H1 (cell line): ENCODE measurements at regions not wholly inside any gene's neighbourhood (a gene's known extent, or its start where the extent isn't known, plus 50 kb on each side); places are given as distances from the start of the nearest gene placed in this dataset.

Experiments
- CTCF ChIA-PET: fragments of 300-600 bp; sonication (Branson Sonifier 250); formaldehyde crosslinking; loops from one replicate; lab custom pipeline; 2021; ENCODE audit not compliant: partially characterized antibody; lab: Charles Lee
- POLR2A ChIA-PET: fragments of 300-600 bp; sonication (Branson Sonifier 250); formaldehyde crosslinking; loops from one replicate; lab custom pipeline; 2021; ENCODE audit warnings: inconsistent platforms; ENCODE audit not compliant: partially characterized antibody; lab: Charles Lee
- DNase-seq, 2 experiments: peaks; one replicate each; pipeline versions ENCODE4 v3.0.0 to v3.0.0-alpha.2; 2010 to 2022; ENCODE audit warnings: low spot score in 2 of 2, low read depth in 1 of 2, mixed read lengths in 1 of 2
- FAIRE-seq: peaks from 2 replicates; lab custom pipeline; 2011; peaks lifted over from hg19 to GRCh38; lab: Jason Lieb, UNC
- H2AFZ ChIP-seq: 2 replicates; pipeline ENCODE4 v1.8.1; 2012; ENCODE audit warnings: low read length, inconsistent platforms
- H2AK5ac ChIP-seq: 2 replicates; pipeline ENCODE4 v1.6.1; 2013; ENCODE audit warnings: low read depth, low read length
- H2BK120ac ChIP-seq: replicated peaks from 2 replicates; pipeline ENCODE3; 2013; ENCODE audit warnings: low read depth, low read length, inconsistent platforms
- H2BK12ac ChIP-seq: 2 replicates; pipeline ENCODE4 v1.6.1; 2013; ENCODE audit warnings: low read depth, low read length
- H2BK15ac ChIP-seq: 2 replicates; pipeline ENCODE4 v1.6.1; 2013; ENCODE audit warnings: low read length
- H2BK20ac ChIP-seq: 2 replicates; pipeline ENCODE4 v1.6.1; 2013; ENCODE audit warnings: low read length
- H2BK5ac ChIP-seq: 2 replicates; pipeline ENCODE4 v1.6.1; 2013; ENCODE audit warnings: low read depth, low read length
- H3K14ac ChIP-seq: 2 replicates; pipeline ENCODE4 v1.6.1; 2013; ENCODE audit warnings: inconsistent platforms; ENCODE audit not compliant: insufficient read length
- H3K18ac ChIP-seq: 2 replicates; pipeline ENCODE4 v1.6.1; 2013; ENCODE audit warnings: low read length; ENCODE audit errors: extremely low read depth
- H3K23ac ChIP-seq: 2 replicates; pipeline ENCODE4 v1.6.1; 2013; ENCODE audit warnings: inconsistent platforms; ENCODE audit not compliant: insufficient read length
- H3K23me2 ChIP-seq: 2 replicates; pipeline ENCODE4 v1.6.1; 2013; ENCODE audit warnings: low read depth, low read length
- H3K27ac ChIP-seq: 2 replicates; pipeline ENCODE4 v1.6.1; 2011; ENCODE audit warnings: low read depth, low read length, inconsistent platforms
- H3K27me3 ChIP-seq, 4 experiments: replicated peaks in 1 of 4; 1 replicate in 1 of 4; 2 replicates in 3 of 4; pipeline versions ENCODE4 v1.6.1 to v1.8.1; 2011 to 2013; ENCODE audit warnings: low read length in 3 of 4, mild to moderate bottlenecking in 3 of 4, inconsistent platforms in 2 of 4, mixed read lengths in 2 of 4, moderate library complexity in 1 of 4; ENCODE audit not compliant: control insufficient read depth in 3 of 4, insufficient read depth in 3 of 4; ENCODE audit errors: extremely low read depth in 1 of 4
- H3K36me3 ChIP-seq, 4 experiments: 2 replicates each; pipeline versions ENCODE4 v1.6.1 to v1.8.1; 2011 to 2013; ENCODE audit warnings: mild to moderate bottlenecking in 4 of 4, low read length in 3 of 4, moderate library complexity in 2 of 4, control low read depth in 1 of 4, inconsistent platforms in 1 of 4; ENCODE audit not compliant: insufficient read depth in 4 of 4, control insufficient read depth in 2 of 4
- H3K4ac ChIP-seq: replicated peaks from 2 replicates; pipeline ENCODE3; 2013; ENCODE audit warnings: low read length, low read depth, mixed read lengths, inconsistent platforms; ENCODE audit not compliant: insufficient read length
- H3K4me1 ChIP-seq, 4 experiments: replicated peaks in 1 of 4; 1 replicate in 1 of 4; 2 replicates in 3 of 4; pipeline versions ENCODE4 v1.6.1 to v1.8.1; 2011 to 2013; ENCODE audit warnings: low read length in 3 of 4, inconsistent platforms in 2 of 4, mixed read lengths in 1 of 4; ENCODE audit not compliant: insufficient read depth in 4 of 4, control insufficient read depth in 3 of 4
- H3K4me2 ChIP-seq, 2 experiments: 2 replicates each; pipeline versions ENCODE4 v1.6.1 to v1.8.1; 2011 to 2013; ENCODE audit warnings: low read depth in 2 of 2, low read length in 2 of 2, control low read depth in 1 of 2, inconsistent platforms in 1 of 2, mild to moderate bottlenecking in 1 of 2; ENCODE audit not compliant: insufficient read depth in 1 of 2
- H3K4me3 ChIP-seq, 4 experiments: fragments of 200-600, 300-600 bp in 1 of 4; sonication (generic), shearing (Covaris generic), sonication (Bioruptor Twin) in 1 of 4; 2 replicates each; pipeline versions ENCODE4 v1.5.1 to v1.8.1; 2011 to 2016; ENCODE audit warnings: low read length in 4 of 4, low read depth in 3 of 4, control low read depth in 2 of 4, inconsistent platforms in 2 of 4, mild to moderate bottlenecking in 2 of 4, mixed read lengths in 1 of 4, moderate library complexity in 1 of 4; ENCODE audit not compliant: insufficient read depth in 2 of 4; ENCODE audit errors: extremely low read depth in 1 of 4
- H3K56ac ChIP-seq: replicated peaks from 2 replicates; pipeline ENCODE3; 2013; ENCODE audit warnings: low read depth, mild to moderate bottlenecking, mixed read lengths, low read length, inconsistent platforms; ENCODE audit not compliant: insufficient read length
- H3K79me1 ChIP-seq: 2 replicates; pipeline ENCODE4 v1.6.1; 2013; ENCODE audit warnings: low read depth, low read length, control low read depth
- H3K79me2 ChIP-seq, 2 experiments: 2 replicates each; pipeline versions ENCODE4 v1.6.1 to v1.8.1; 2012 to 2013; ENCODE audit warnings: low read length in 2 of 2, mild to moderate bottlenecking in 2 of 2, inconsistent platforms in 1 of 2; ENCODE audit not compliant: insufficient read depth in 2 of 2, control insufficient read depth in 1 of 2
- H3K9ac ChIP-seq, 4 experiments: replicated peaks in 1 of 4; 1 replicate in 1 of 4; 2 replicates in 3 of 4; pipeline versions ENCODE4 v1.6.1 to v1.8.1; 2011 to 2013; ENCODE audit warnings: low read depth in 3 of 4, low read length in 3 of 4, control low read depth in 2 of 4, mild to moderate bottlenecking in 2 of 4, moderate library complexity in 2 of 4, inconsistent platforms in 1 of 4; ENCODE audit errors: extremely low read depth in 1 of 4
- H3K9me3 ChIP-seq, 2 experiments: 2 replicates each; pipeline versions ENCODE4 v1.6.1 to v1.8.1; 2012 to 2013; ENCODE audit warnings: mild to moderate bottlenecking in 2 of 2, moderate library complexity in 2 of 2, control low read depth in 1 of 2, inconsistent platforms in 1 of 2, low read depth in 1 of 2, low read length in 1 of 2, mixed read lengths in 1 of 2; ENCODE audit not compliant: insufficient read depth in 2 of 2
- H4K20me1 ChIP-seq, 2 experiments: replicated peaks in 1 of 2; 2 replicates each; pipeline versions ENCODE3 to v1.8.1; 2011 to 2013; ENCODE audit warnings: inconsistent platforms in 2 of 2, low read length in 2 of 2, mild to moderate bottlenecking in 1 of 2; ENCODE audit not compliant: insufficient read depth in 2 of 2, control insufficient read depth in 1 of 2
- H4K5ac ChIP-seq: 2 replicates; pipeline ENCODE4 v1.6.1; 2013; ENCODE audit warnings: low read length, low read depth, mixed read lengths, inconsistent platforms; ENCODE audit not compliant: insufficient read length
- H4K8ac ChIP-seq: 2 replicates; pipeline ENCODE4 v1.8.0; 2013; ENCODE audit warnings: mild to moderate bottlenecking, moderate library complexity, low read length, inconsistent platforms; ENCODE audit not compliant: insufficient read depth; ENCODE audit errors: extremely low read depth
- H4K91ac ChIP-seq: replicated peaks from 2 replicates; pipeline ENCODE3; 2013; ENCODE audit warnings: low read length, mixed read lengths, inconsistent platforms; ENCODE audit not compliant: insufficient read length
- CREB1 ChIP-seq: IDR thresholded peaks from 2 replicates; pipeline ENCODE4 v1.6.1; 2012; ENCODE audit warnings: inconsistent platforms
- NRF1 ChIP-seq: IDR thresholded peaks from 2 replicates; pipeline ENCODE4 v1.6.1; 2011; ENCODE audit warnings: mild to moderate bottlenecking, low read depth, low read length, improper control_type of control experiment
- RAD21 ChIP-seq, 2 experiments: IDR thresholded peaks in 1 of 2; conservative IDR thresholded peaks in 1 of 2; 2 replicates each; pipeline ENCODE4 v1.6.1; 2011; ENCODE audit warnings: low read depth in 2 of 2, low read length in 2 of 2, improper control_type of control experiment in 1 of 2, inconsistent platforms in 1 of 2, mild to moderate bottlenecking in 1 of 2, moderate library complexity in 1 of 2
- SIRT6 ChIP-seq: IDR thresholded peaks from one replicate; pipeline ENCODE4 v1.7.1; 2012; ENCODE audit warnings: low read length, inconsistent platforms
- TAF1 ChIP-seq: IDR thresholded peaks from 2 replicates; pipeline ENCODE4 v1.6.1; 2011; ENCODE audit warnings: mild to moderate bottlenecking, low read depth, low read length
- WGBS, 2 experiments: shearing (Covaris generic) in 1 of 2; methylation state at CpG; one replicate each; pipeline versions ENCODE4 v1.1.6 to v1.1.7; 2013 to 2015; ENCODE audit warnings: low lambda C conversion rate in 2 of 2, mixed read lengths in 2 of 2, inconsistent platforms in 1 of 2, low coverage in 1 of 2, missing lambda C conversion rate in 1 of 2; ENCODE audit not compliant: insufficient replicate concordance in 2 of 2, insufficient coverage in 1 of 2, insufficient read length in 1 of 2; ENCODE audit errors: extremely low coverage in 1 of 2, missing lambda C conversion rate in 1 of 2; 5-methylcytosine and 5-hydroxymethylcytosine counted together
- TF ChIP-seq, protein P1 (sequence below), 3 experiments: IDR thresholded peaks; 1 replicate in 2 of 3; 2 replicates in 1 of 3; pipeline versions ENCODE4 v1.5.1 to v1.6.1; 2011; ENCODE audit warnings: low read length in 3 of 3, mild to moderate bottlenecking in 3 of 3, inconsistent platforms in 2 of 3, low read depth in 1 of 3, moderate library complexity in 1 of 3; ENCODE audit not compliant: insufficient read depth in 1 of 3; ENCODE audit errors: control extremely low read depth in 1 of 3

DNA sequence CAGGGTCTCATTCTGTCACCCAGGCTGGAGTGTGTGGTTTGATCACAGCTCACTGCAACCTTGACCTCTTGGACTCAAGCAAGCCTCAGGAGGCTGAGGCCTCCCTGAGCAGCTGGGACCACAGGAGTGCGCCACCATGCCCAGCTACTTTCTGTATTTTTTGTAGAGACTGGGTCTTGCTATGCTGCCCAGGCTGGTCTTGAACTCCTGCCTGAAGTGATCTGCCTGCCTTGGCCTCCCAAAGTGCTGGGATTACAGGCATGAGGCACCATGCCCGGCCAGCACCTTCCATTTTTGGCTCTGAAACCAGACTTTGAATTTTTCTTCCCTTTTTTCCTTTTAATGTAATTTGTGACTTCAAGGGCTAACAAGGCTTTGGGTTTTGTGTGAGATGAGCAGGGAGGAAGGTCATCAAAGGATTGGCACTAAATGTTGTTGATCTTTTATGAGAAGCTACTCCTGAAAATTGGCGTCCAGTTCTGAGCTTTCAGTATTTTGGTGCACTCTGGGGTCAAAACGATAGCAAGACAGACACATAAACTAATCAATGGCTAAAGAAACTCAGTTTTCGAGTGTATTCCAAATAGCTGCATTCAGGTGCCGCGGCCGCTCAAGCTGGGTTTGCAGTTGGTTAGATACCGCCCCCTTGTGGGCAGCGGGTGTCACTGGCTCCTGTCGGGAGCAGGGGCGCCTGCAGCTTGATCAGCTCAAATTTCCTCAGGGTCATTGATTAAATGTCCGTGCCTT, 51.9 kb upstream of the CLMP start:
- Histone ChIP-seq H2AK5ac (no peak overlapping the region), H3K4me1 (peaks cover 0 to 5% (median under 1%) of the 10 kb centered on the region in 4 experiments; a peak in 2 of 7 replicates), H3K4me3 (no peak overlapping the region), H4K8ac (no peak overlapping the region), H3K14ac (no peak overlapping the region), H3K4ac (no peak overlapping the region), H2BK12ac (0 out of 2 replicates have a peak overlapping the region, but pooled peaks have one; percentile 18), H3K9ac (no peak overlapping the region), H3K23me2 (no peaks in the 10 kb centered on the region), H3K36me3 (no peaks in the 10 kb centered on the region), H4K91ac (no peak overlapping the region), H2BK5ac (no peak overlapping the region), H3K79me2 (no peaks in the 10 kb centered on the region), H4K5ac (no peak overlapping the region), H2AFZ (no peak overlapping the region), H2BK15ac (no peak overlapping the region), H3K18ac (no peak overlapping the region), H4K20me1 (no peaks in the 10 kb centered on the region), H3K4me2 (no peak overlapping the region), H3K9me3 (no peaks in the 10 kb centered on the region; a peak in 1 of 4 replicates), H3K27ac (no peak overlapping the region), H3K56ac (no peak overlapping the region)
- DNase-seq, result peak; percentile 61 to 92
- 22% methylated on average over 13 of the region's 13 CpGs; no CpG with 5 or more reads in 1 of the 2 experiments for WGBS, 2 experiments
- ChIA-PET CTCF (interaction anchor here (0.6 to 11.9 kb wide), 46 partner anchors 9 to 383 kb away, joined by 3 to 253 read pairs (median 5); partner anchors contain the start of gene CLMP), POLR2A (interaction anchor here (0.7 to 1.5 kb wide), 6 partner anchors 14 to 234 kb away, joined by 3 to 4 read pairs (median 4); partner anchors contain the start of gene CLMP)
- FAIRE-seq, result peak; percentile 42
- TF ChIP-seq NRF1 (no peak), SIRT6 (no peak), RAD21 (IDR thresholded peaks at IDR 0.05 in 1 of 2, conservative IDR thresholded peaks at IDR 0.05 in 1 of 2; ENCODE audit: low read depth in 2 of 2, low read length in 2 of 2) (peak; percentile 99), CREB1 (0 out of 2 replicates have a peak, but pooled peaks have one; percentile 36), TAF1 (no peak)
- TF ChIP-seq, protein P1, sequence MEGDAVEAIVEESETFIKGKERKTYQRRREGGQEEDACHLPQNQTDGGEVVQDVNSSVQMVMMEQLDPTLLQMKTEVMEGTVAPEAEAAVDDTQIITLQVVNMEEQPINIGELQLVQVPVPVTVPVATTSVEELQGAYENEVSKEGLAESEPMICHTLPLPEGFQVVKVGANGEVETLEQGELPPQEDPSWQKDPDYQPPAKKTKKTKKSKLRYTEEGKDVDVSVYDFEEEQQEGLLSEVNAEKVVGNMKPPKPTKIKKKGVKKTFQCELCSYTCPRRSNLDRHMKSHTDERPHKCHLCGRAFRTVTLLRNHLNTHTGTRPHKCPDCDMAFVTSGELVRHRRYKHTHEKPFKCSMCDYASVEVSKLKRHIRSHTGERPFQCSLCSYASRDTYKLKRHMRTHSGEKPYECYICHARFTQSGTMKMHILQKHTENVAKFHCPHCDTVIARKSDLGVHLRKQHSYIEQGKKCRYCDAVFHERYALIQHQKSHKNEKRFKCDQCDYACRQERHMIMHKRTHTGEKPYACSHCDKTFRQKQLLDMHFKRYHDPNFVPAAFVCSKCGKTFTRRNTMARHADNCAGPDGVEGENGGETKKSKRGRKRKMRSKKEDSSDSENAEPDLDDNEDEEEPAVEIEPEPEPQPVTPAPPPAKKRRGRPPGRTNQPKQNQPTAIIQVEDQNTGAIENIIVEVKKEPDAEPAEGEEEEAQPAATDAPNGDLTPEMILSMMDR (IDR thresholded peaks at IDR 0.05; ENCODE audit: control extremely low read depth in 1 of 3, insufficient read depth in 1 of 3, low read depth in 1 of 3, low read length in 3 of 3), result peak; percentile 94 to 98 (median 95)
- TF ChIP-seq, all 59 proteins: peak for 3
- no peaks in the 10 kb centered on the region for H3K79me1 ChIP-seq
- H2BK20ac ChIP-seq, result no peak overlapping the region
- no peaks in the 10 kb centered on the region for H3K27me3 ChIP-seq
- no peak overlapping the region for H2BK120ac ChIP-seq
- H3K23ac ChIP-seq, result no peak overlapping the region
